ENCODE measurements at regions not wholly inside any gene's neighbourhood (a gene's known extent, or its start where the extent isn't known, plus 50 kb on each side); places are given as distances from the start of the nearest gene placed in this dataset.

- TF ChIP-seq CTCF (IDR thresholded peaks at IDR 0.05) (no peak), POLR2A (IDR thresholded peaks at IDR 0.05) (no peak)
- WGBS, 2 donors = 64 to 70% methylated on average over 27 of the region's 27 CpGs
- no peak for DNase-seq (ENCODE audit: low spot score in 2 of 2)
- no peak overlapping the region for H3K4me3 ChIP-seq (ENCODE audit: low read depth, poor library complexity, severe bottlenecking)
- intact Hi-C loops (cut with DNase I; ENCODE audit: low total_unique reads) = no loop called here
Measured at GRCh38 chr16:86377251-86378022, 132.9 kb upstream of the FOXF1 start.

GRCh38 chr16:86378128-86378527 lies 132.2 kb upstream of the FOXF1 start:
- 85 to 89% methylated on average over 9 of the region's 9 CpGs for WGBS, 2 donors

DNA sequence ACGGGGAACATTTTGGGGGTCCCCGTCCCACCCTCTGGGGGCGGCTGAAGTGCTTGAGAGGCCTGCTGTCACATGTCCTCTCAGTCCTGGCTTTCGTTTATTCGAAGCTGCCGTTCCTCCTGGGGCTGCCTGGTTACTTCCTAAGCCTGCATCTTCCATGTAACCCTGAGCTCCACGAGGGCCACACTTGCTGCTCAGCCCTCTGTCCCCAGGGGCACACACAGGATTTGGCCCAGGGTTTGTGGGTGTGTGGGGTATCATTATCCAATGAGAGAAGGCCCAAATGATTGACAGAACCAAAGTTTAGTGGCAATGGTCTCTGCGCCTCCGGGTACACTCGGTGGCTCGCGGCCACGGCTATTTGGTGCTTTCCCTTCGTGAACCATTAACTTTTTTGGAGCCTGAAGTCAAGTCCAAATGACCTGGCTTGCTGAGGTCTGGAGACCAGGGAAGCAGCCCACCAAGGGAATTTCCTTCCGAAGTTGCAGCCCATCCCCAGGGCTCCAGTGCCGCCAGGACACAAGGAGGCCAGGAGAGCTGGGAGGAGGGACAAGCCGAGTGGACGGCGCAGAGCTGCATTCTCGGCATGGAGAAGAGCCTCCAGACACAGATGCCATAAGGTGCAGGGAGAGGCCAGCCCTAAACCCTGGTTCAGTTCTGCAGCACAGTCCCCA lies 131.4 kb upstream of the FOXF1 start:
- intact Hi-C loops (cut with DNase I; ENCODE audit: low total_unique reads) = no loop called here
- DNase-seq (ENCODE audit: low spot score in 2 of 2) = no peak
- whole genome bisulfite sequencing, 2 donors = 82 to 85% methylated on average over 20 of the region's 20 CpGs
- TF ChIP-seq POLR2A (IDR thresholded peaks at IDR 0.05) (no peak), CTCF (IDR thresholded peaks at IDR 0.05) (no peak)
- H3K4me3 ChIP-seq (ENCODE audit: low read depth, poor library complexity, severe bottlenecking) = no peak overlapping the region

More at GRCh38 chr16:86378128-86378527, 132.2 kb upstream of the FOXF1 start:
- intact Hi-C loops (cut with DNase I; ENCODE audit: low total_unique reads) = no loop called here
- no peak for DNase-seq (ENCODE audit: low spot score in 2 of 2)
- TF ChIP-seq CTCF (IDR thresholded peaks at IDR 0.05) (no peak), POLR2A (IDR thresholded peaks at IDR 0.05) (no peak)
- no peak overlapping the region for H3K4me3 ChIP-seq (ENCODE audit: low read depth, poor library complexity, severe bottlenecking)

GRCh38 chr16:86379505-86379846 lies 130.9 kb upstream of the FOXF1 start:
- H3K4me3 ChIP-seq (ENCODE audit: low read depth, poor library complexity, severe bottlenecking) = no peak overlapping the region
- intact Hi-C loops (cut with DNase I; ENCODE audit: low total_unique reads) = no loop called here
- no peak for TF ChIP-seq POLR2A (IDR thresholded peaks at IDR 0.05)
- no peak for TF ChIP-seq CTCF (IDR thresholded peaks at IDR 0.05)
- DNase-seq (ENCODE audit: low spot score in 2 of 2) = no peak
- 41 to 48% methylated on average over 9 of the region's 9 CpGs for WGBS, 2 donors

DNA sequence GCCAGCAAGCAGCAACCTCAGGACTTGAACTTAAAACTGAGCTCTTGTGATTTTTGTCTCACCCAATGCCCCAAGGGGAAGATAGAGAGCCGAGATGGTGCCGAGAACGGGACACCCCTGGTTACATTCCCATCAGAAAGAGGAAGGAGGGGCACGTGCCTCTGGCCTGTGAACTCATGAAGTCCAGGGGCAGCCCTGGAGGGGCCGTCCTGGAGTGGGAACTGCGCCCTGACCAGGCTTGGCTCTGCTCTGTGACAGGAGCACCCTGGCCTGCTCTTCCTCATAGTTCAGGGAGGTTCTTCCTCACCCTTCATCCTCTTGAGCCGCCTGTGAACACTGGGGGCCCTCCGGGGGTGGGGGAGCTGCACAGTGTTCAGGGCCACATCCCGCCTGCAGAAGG lies 130.3 kb upstream of the FOXF1 start:
- intact Hi-C loops (cut with DNase I; ENCODE audit: low total_unique reads) = no loop called here
- no peak overlapping the region for H3K4me3 ChIP-seq (ENCODE audit: low read depth, poor library complexity, severe bottlenecking)
- 70 to 81% methylated on average over 9 of the region's 9 CpGs for WGBS, 2 donors
- no peak for TF ChIP-seq CTCF (IDR thresholded peaks at IDR 0.05)
- no peak for TF ChIP-seq POLR2A (IDR thresholded peaks at IDR 0.05)
- DNase-seq (ENCODE audit: low spot score in 2 of 2) = no peak

All from lower leg skin (tissue), 4 donors.